Central memory CD8-positive, alpha-beta T cell (primary cell): ENCODE measurements at regions not wholly inside any gene's neighbourhood (a gene's known extent, or its start where the extent isn't known, plus 50 kb on each side); places are given as distances from the start of the nearest gene placed in this dataset.

Experiments
- ATAC-seq: fragments of 150-1000 bp; cut with Tn5 transposase; replicated peaks from 2 replicates; pipeline ENCODE4 v1.10.0; 2022; ENCODE audit warnings: mild to moderate bottlenecking, moderate FRiP score, moderate number of reproducible peaks; ENCODE audit not compliant: poor library complexity, severe bottlenecking; ENCODE audit errors: extremely low read depth
- DNase-seq, 2 donors: peaks; one replicate each; pipeline ENCODE4 v3.0.0; 2021; ENCODE audit warnings: low spot score in 2 of 2
- H3K27ac Mint-ChIP-seq: one replicate; pipeline ENCODE4 v1.8.0; 2022; ENCODE audit warnings: low read depth, mild to moderate bottlenecking, moderate library complexity, mixed read lengths
- H3K27me3 Mint-ChIP-seq: one replicate; pipeline ENCODE4 v1.8.0; 2022; ENCODE audit warnings: mixed read lengths
- H3K36me3 Mint-ChIP-seq: one replicate; pipeline ENCODE4 v1.8.0; 2022; ENCODE audit warnings: mild to moderate bottlenecking, moderate library complexity, mixed read lengths; ENCODE audit not compliant: insufficient read depth
- H3K4me1 Mint-ChIP-seq: one replicate; pipeline ENCODE4 v1.8.0; 2022; ENCODE audit warnings: mixed read lengths
- H3K4me3 Mint-ChIP-seq: one replicate; pipeline ENCODE4 v1.8.0; 2022; ENCODE audit warnings: mild to moderate bottlenecking, moderate library complexity, mixed read lengths
- H3K9me3 Mint-ChIP-seq: one replicate; pipeline ENCODE4 v1.8.0; 2022; ENCODE audit warnings: mixed read lengths

- Mint-ChIP-seq H3K4me1 (no peaks in the 10 kb centered on the region), H3K36me3 (peaks cover 6% of the 10 kb centered on the region), H3K27ac (no peak overlapping the region), H3K9me3 (no peaks in the 10 kb centered on the region), H3K4me3 (no peak overlapping the region), H3K27me3 (peaks cover 10% of the 10 kb centered on the region)
- DNase-seq (no peak), ATAC-seq (no peak)
Observed at GRCh38 chr9:129281506-129282145, 103.6 kb upstream of the IER5L start.

- Mint-ChIP-seq H3K4me1 (no peaks in the 10 kb centered on the region), H3K9me3 (no peaks in the 10 kb centered on the region), H3K27ac (no peak overlapping the region), H3K27me3 (peaks cover 18% of the 10 kb centered on the region), H3K4me3 (no peak overlapping the region), H3K36me3 (peaks cover 6% of the 10 kb centered on the region)
- DNase-seq, result no peak
- no peak for ATAC-seq
Observed at GRCh38 chr9:129280623-129281271, 102.7 kb upstream of the IER5L start.

- no peak overlapping the region for H3K4me3 Mint-ChIP-seq
Observed at GRCh38 chr9:129280236-129280622, 102.2 kb upstream of the IER5L start.

DNA sequence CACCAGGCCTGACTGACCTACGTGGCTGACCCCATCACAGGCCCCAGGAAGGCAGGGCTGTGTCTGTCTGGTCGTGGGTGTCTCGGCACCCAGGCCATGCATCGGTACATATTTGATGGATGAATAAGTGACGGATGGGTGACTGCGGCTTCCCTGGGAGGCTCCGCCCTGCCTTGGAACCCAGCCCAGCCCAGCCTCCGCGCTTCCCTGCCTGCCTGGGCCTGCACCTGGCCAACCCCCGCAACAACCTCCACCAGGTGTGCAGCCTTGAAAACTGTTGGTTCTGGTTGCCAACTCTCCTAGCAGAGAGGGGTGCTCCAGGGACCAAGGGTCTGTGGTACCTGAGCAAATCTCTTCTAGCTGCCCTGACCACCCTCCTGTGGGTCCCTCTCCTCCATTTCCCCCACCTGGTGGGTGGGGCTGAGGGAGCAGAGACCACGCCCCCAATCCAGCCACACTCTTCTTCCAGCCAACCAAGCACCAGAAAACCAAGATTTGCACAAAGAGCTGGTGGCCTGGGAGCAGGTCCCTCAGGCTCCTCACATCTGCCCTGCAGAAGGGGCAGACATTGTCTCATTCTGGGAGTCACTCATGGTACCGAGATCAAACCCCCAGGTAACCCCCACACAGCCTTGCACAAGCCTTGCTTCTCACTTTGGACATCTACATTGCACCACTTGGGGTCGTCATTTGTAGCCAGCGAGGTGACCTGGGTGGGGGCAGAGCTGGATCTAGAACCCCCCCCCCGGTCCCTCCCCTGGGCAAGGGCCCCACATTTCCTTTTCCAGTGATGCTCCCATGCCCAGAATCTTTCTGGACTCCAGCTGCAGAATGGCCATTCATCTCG is 100.6 kb upstream of the IER5L start:
- no peak overlapping the region for H3K4me3 Mint-ChIP-seq
- H3K36me3 Mint-ChIP-seq, result peaks cover 6% of the 10 kb centered on the region
- DNase-seq (no peak), ATAC-seq (no peak)
- H3K9me3 Mint-ChIP-seq, result no peaks in the 10 kb centered on the region
- H3K27ac Mint-ChIP-seq, result no peak overlapping the region
- peaks cover 26% of the 10 kb centered on the region for H3K27me3 Mint-ChIP-seq
- H3K4me1 Mint-ChIP-seq, result peaks cover 6% of the 10 kb centered on the region

More at GRCh38 chr9:129280236-129280622, 102.2 kb upstream of the IER5L start:
- Mint-ChIP-seq H3K27me3 (peaks cover 23% of the 10 kb centered on the region), H3K9me3 (no peaks in the 10 kb centered on the region), H3K27ac (no peak overlapping the region), H3K4me1 (peaks cover 1% of the 10 kb centered on the region), H3K36me3 (peaks cover 6% of the 10 kb centered on the region)
- DNase-seq, result no peak
- no peak for ATAC-seq

DNA sequence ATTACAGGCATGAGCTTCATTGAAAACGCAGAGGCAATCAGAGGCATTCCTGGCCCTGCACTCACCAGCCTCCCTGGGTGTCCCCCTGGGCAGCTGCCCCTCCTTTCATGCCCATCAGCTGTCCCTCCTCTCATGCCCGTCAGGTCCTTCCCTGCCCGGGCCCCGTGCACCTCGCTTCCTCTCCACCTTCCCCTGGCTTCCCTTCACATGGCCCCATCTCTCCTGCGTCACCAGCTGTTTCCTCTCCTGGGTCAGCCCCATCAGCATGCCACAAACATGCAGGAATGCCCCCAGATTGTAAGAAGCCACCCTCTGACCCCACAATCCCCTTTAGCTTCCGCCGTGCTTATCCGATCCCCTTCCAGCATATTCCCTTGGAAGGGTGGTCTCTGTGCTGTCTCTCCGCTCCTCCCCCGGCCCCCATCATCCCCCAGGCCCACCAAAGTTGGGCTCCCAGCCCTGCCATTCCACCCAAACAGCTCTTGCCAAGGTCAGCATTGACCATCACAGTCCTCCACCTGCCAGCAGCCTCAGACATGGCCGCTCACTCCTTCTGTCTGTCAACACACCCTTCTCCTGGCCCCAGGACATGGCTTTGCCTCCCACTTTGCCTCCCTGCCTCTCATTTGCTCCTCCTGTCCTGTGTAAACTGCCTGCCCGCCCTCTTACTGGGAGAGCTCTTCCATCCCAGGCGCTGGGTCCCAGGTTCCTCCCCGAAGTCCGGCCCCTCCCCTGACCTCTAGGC is 98.6 kb upstream of the IER5L start:
- Mint-ChIP-seq H3K36me3 (peaks cover 8% of the 10 kb centered on the region), H3K4me1 (peaks cover 17% of the 10 kb centered on the region), H3K27me3 (peaks cover 26% of the 10 kb centered on the region), H3K9me3 (no peaks in the 10 kb centered on the region), H3K4me3 (no peak overlapping the region), H3K27ac (no peak overlapping the region)
- no peak for ATAC-seq
- DNase-seq, result no peak

- no peaks in the 10 kb centered on the region for H3K9me3 Mint-ChIP-seq
- H3K27ac Mint-ChIP-seq, result peak overlapping the region; percentile 40
- peaks cover 6% of the 10 kb centered on the region for H3K36me3 Mint-ChIP-seq
- H3K27me3 Mint-ChIP-seq, result peaks cover 26% of the 10 kb centered on the region
- DNase-seq (no peak), ATAC-seq (no peak)
- H3K4me1 Mint-ChIP-seq, result peaks cover 26% of the 10 kb centered on the region
- H3K4me3 Mint-ChIP-seq, result no peak overlapping the region
Observed at GRCh38 chr9:129275626-129276247, 97.7 kb upstream of the IER5L start.

- no peaks in the 10 kb centered on the region for H3K9me3 Mint-ChIP-seq
- no peak overlapping the region for H3K4me3 Mint-ChIP-seq
- DNase-seq, result no peak
- no peak overlapping the region for H3K27ac Mint-ChIP-seq
- H3K4me1 Mint-ChIP-seq, result peaks cover 34% of the 10 kb centered on the region
- no peak for ATAC-seq
- H3K36me3 Mint-ChIP-seq, result peaks cover 9% of the 10 kb centered on the region
- peaks cover 26% of the 10 kb centered on the region for H3K27me3 Mint-ChIP-seq
Observed at GRCh38 chr9:129273941-129274684, 96.1 kb upstream of the IER5L start.

GRCh38 chr9:129273136-129273895 is 95.3 kb upstream of the IER5L start:
- no peak overlapping the region for H3K27ac Mint-ChIP-seq

GRCh38 chr9:129272348-129273025 is 94.4 kb upstream of the IER5L start:
- Mint-ChIP-seq H3K36me3 (peaks cover 6% of the 10 kb centered on the region), H3K27me3 (peaks cover 25% of the 10 kb centered on the region), H3K9me3 (no peaks in the 10 kb centered on the region), H3K4me1 (peaks cover 39% of the 10 kb centered on the region), H3K4me3 (peak overlapping the region; percentile 74), H3K27ac (peak overlapping the region; percentile 84)
- no peak for DNase-seq
- no peak for ATAC-seq

More at GRCh38 chr9:129273136-129273895, 95.3 kb upstream of the IER5L start:
- DNase-seq (no peak), ATAC-seq (no peak)
- H3K9me3 Mint-ChIP-seq, result no peaks in the 10 kb centered on the region
- H3K4me1 Mint-ChIP-seq, result peaks cover 39% of the 10 kb centered on the region
- peaks cover 26% of the 10 kb centered on the region for H3K27me3 Mint-ChIP-seq
- H3K36me3 Mint-ChIP-seq, result peaks cover 6% of the 10 kb centered on the region
- H3K4me3 Mint-ChIP-seq, result no peak overlapping the region

DNA sequence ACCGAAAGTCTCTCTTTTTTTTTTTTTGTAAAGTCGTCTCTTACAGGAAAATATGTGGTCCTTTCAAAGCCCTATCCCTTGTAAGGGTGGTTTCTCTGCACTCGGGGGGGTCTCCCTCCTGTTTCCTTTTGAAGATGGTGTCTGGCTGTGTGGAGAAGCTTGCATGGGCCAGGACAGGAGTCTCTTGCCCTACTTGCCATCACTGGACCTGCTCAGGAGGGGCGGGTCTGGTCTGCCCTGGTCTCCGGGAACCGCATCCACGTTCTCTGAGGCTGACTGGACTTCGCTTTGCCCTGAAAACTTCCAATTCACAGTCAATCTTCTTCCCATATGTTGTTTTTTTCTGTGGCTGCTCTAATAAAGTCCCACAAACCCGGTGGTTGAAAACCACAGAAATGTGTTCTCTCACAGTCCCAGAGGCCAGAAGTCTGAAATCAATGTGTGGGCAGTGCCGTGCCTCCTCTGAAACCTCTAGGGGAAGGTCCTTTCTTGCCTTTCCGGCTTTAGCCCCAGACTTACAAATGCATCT is 92.9 kb upstream of the IER5L start:
- Mint-ChIP-seq H3K36me3 (peaks cover 6% of the 10 kb centered on the region), H3K9me3 (no peaks in the 10 kb centered on the region), H3K4me1 (peaks cover 39% of the 10 kb centered on the region), H3K4me3 (peak overlapping the region; percentile 74), H3K27me3 (peaks cover 9% of the 10 kb centered on the region), H3K27ac (peak overlapping the region; percentile 84)
- DNase-seq (no peak), ATAC-seq (no peak)
